Lung (tissue), 11 donors: ENCODE measurements at regions not wholly inside any gene's neighbourhood (a gene's known extent, or its start where the extent isn't known, plus 50 kb on each side); places are given as distances from the start of the nearest gene placed in this dataset.

ENCODE experiments used
- ATAC-seq: fragments of 200-7000 bp; cut with Tn5 transposase; one replicate; pipeline ENCODE4 v1.9.1; 2020; ENCODE audit warnings: moderate number of reproducible peaks; ENCODE audit not compliant: insufficient read depth, low FRiP score
- DNase-seq, 3 donors: peaks; one replicate each; pipeline ENCODE4 v3.0.0-alpha.2; 2013 to 2017
- H3K27ac ChIP-seq, 2 donors: one replicate each; pipeline ENCODE4 v1.5.1; 2013; ENCODE audit warnings: mild to moderate bottlenecking in 2 of 2, moderate library complexity in 2 of 2, control low read depth in 1 of 2, inconsistent platforms in 1 of 2, low read depth in 1 of 2, low read length in 1 of 2
- H3K27me3 ChIP-seq, 3 donors: one replicate each; pipeline ENCODE4 v1.5.1; 2013; ENCODE audit warnings: low read length in 2 of 3; ENCODE audit not compliant: control insufficient read depth in 3 of 3, insufficient read depth in 3 of 3
- H3K36me3 ChIP-seq, 4 donors: one replicate each; pipeline ENCODE4 v1.5.1; 2013; ENCODE audit warnings: low read length in 4 of 4, mild to moderate bottlenecking in 1 of 4, moderate library complexity in 1 of 4; ENCODE audit not compliant: control insufficient read depth in 4 of 4, insufficient read depth in 4 of 4
- H3K4me1 ChIP-seq, 5 donors: one replicate each; pipeline ENCODE4 v1.5.1; 2013; ENCODE audit warnings: low read length in 5 of 5, mild to moderate bottlenecking in 2 of 5, moderate library complexity in 1 of 5; ENCODE audit not compliant: control insufficient read depth in 5 of 5, insufficient read depth in 5 of 5
- H3K4me3 ChIP-seq: one replicate; pipeline ENCODE4 v1.5.1; 2013; ENCODE audit warnings: mild to moderate bottlenecking, control low read depth, moderate library complexity
- H3K9ac ChIP-seq, 2 donors: one replicate each; pipeline ENCODE4 v1.5.1; 2013; ENCODE audit warnings: low read length in 2 of 2, control low read depth in 1 of 2; ENCODE audit not compliant: insufficient read depth in 1 of 2
- H3K9me3 ChIP-seq, 4 donors: one replicate each; pipeline ENCODE4 v1.5.1; 2013; ENCODE audit warnings: low read length in 3 of 4, mild to moderate bottlenecking in 1 of 4, moderate library complexity in 1 of 4; ENCODE audit not compliant: control insufficient read depth in 4 of 4, insufficient read depth in 3 of 4
- CTCF ChIP-seq: IDR thresholded peaks from 2 replicates; pipeline ENCODE4 v1.5.1; 2012; ENCODE audit warnings: mild to moderate bottlenecking; ENCODE audit errors: control extremely low read depth, extremely low read depth
- WGBS, 2 donors: extraction: QIAGEN DNeasy Blood & Tissue Kit; methylation state at CpG; one replicate each; pipeline ENCODE4 v1.1.7; 2013; 5-methylcytosine and 5-hydroxymethylcytosine counted together
- donor health status: control.
- donor health status: control.
- donor health status: Bipolar disorder and iron deficiency.
- donor health status: healthy.
- donor health status: DM: yes; HTN: yes; CAD: no.

- Histone ChIP-seq H3K27ac (no peak overlapping the region), H3K4me1 (no peaks in the 10 kb centered on the region), H3K9me3 (no peaks in the 10 kb centered on the region), H3K36me3 (no peaks in the 10 kb centered on the region), H3K9ac (no peak overlapping the region), H3K27me3 (no peaks in the 10 kb centered on the region), H3K4me3 (no peak overlapping the region)
- WGBS, 2 donors, result 86 to 94% methylated on average over 1 of the region's 1 CpG
- no peak for DNase-seq
- TF ChIP-seq CTCF, result no peak
- no peak for ATAC-seq
Measured at GRCh38 chr11:16543642-16544041, 187.3 kb upstream of the SOX6 start.

- ATAC-seq (no peak), DNase-seq (no peak)
- no peaks in the 10 kb centered on the region for H3K9me3 ChIP-seq
- H3K4me1 ChIP-seq, result no peaks in the 10 kb centered on the region
- H3K36me3 ChIP-seq, result no peaks in the 10 kb centered on the region
- H3K27me3 ChIP-seq, result no peaks in the 10 kb centered on the region
- no peak overlapping the region for H3K27ac ChIP-seq
- no peak for TF ChIP-seq CTCF
- no peak overlapping the region for H3K9ac ChIP-seq
- 91 to 96% methylated on average over 1 of the region's 1 CpG for WGBS, 2 donors
- H3K4me3 ChIP-seq, result no peak overlapping the region
Measured at GRCh38 chr11:16542353-16542752, 186.0 kb upstream of the SOX6 start.

DNA sequence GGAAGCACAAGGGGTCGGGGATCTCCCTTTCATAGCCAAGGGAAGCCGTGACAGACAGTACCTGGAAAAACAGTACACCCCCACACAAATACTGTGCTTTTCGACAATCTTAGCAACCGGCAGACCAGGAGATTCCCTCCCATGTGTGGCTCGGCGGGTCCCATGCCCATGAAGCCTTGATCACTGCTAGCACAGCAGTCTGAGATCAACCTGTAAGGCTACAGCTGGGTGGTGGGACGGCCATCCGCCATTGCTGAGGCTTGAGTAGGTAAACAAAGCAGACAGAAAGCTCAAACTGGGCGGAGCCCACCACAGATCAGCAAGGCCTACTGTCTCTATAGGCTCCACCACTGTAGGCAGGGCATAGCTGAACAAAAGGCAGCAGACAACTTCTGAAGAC, 180.2 kb upstream of the SOX6 start:
- 92 to 94% methylated on average over 9 of the region's 9 CpGs for WGBS, 2 donors
- ATAC-seq (no peak), DNase-seq (no peak)
- no peak overlapping the region for H3K9ac ChIP-seq
- no peaks in the 10 kb centered on the region for H3K27me3 ChIP-seq
- no peak for TF ChIP-seq CTCF
- no peaks in the 10 kb centered on the region for H3K9me3 ChIP-seq
- peaks cover 0 to 3% (median 0%) of the 10 kb centered on the region in 5 donors for H3K4me1 ChIP-seq
- no peak overlapping the region for H3K27ac ChIP-seq
- no peak overlapping the region for H3K4me3 ChIP-seq
- no peaks in the 10 kb centered on the region for H3K36me3 ChIP-seq

DNA sequence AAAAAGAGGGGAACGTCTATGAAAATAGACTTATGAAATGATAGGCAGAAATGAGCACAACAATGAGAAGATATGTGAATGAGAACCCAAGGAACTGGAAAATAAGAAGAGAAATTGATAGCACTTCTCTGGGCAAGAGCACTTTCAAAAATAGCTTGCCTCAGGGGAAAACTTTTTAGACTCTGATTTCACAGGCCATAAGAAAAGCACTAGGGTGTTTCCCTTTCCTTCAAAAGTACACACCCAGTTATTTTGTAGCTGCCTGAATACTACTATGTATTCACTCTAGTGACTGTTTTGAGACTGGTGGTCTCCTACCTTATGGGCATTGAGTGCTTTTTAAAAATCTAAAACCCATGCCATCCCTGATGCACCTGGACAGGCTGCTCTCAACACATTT, 172.3 kb upstream of the SOX6 start:
- TF ChIP-seq CTCF, result no peak
- Histone ChIP-seq H3K9me3 (no peaks in the 10 kb centered on the region), H3K27me3 (no peaks in the 10 kb centered on the region), H3K9ac (no peak overlapping the region), H3K4me1 (peaks cover 0 to 16% (median 0%) of the 10 kb centered on the region in 5 donors), H3K4me3 (no peak overlapping the region), H3K27ac (no peak overlapping the region), H3K36me3 (no peaks in the 10 kb centered on the region)
- ATAC-seq (no peak), DNase-seq (no peak)
- WGBS, 2 donors, result 72 to 91% methylated on average over 1 of the region's 1 CpG
